HCEC 1CT (cell line): ENCODE measurements at regions not wholly inside any gene's neighbourhood (a gene's known extent, or its start where the extent isn't known, plus 50 kb on each side); places are given as distances from the start of the nearest gene placed in this dataset.

Experiments
- DNase-seq: peaks from one replicate; pipeline ENCODE4 v3.0.0-alpha.2; 2017

- no peak for DNase-seq
Measured at GRCh38 chr7:45974540-45975360, 53.7 kb upstream of the IGFBP3 start.

- no peak for DNase-seq
Measured at GRCh38 chr7:45973725-45974532, 52.9 kb upstream of the IGFBP3 start.

GRCh38 chr7:45972629-45973312, 51.7 kb upstream of the IGFBP3 start:
- no peak for DNase-seq

GRCh38 chr7:45971661-45972175, 50.6 kb upstream of the IGFBP3 start:
- DNase-seq = no peak

- no peak for DNase-seq
Measured at GRCh38 chr7:45971171-45971570, 50.1 kb upstream of the IGFBP3 start.
